Kidney capillary endothelial cell (primary cell): ENCODE measurements at regions not wholly inside any gene's neighbourhood (a gene's known extent, or its start where the extent isn't known, plus 50 kb on each side); places are given as distances from the start of the nearest gene placed in this dataset.

Source experiments
- DNase-seq: peaks from one replicate; pipeline ENCODE4 v3.0.0-alpha.2; 2018; ENCODE audit warnings: low spot score

DNA sequence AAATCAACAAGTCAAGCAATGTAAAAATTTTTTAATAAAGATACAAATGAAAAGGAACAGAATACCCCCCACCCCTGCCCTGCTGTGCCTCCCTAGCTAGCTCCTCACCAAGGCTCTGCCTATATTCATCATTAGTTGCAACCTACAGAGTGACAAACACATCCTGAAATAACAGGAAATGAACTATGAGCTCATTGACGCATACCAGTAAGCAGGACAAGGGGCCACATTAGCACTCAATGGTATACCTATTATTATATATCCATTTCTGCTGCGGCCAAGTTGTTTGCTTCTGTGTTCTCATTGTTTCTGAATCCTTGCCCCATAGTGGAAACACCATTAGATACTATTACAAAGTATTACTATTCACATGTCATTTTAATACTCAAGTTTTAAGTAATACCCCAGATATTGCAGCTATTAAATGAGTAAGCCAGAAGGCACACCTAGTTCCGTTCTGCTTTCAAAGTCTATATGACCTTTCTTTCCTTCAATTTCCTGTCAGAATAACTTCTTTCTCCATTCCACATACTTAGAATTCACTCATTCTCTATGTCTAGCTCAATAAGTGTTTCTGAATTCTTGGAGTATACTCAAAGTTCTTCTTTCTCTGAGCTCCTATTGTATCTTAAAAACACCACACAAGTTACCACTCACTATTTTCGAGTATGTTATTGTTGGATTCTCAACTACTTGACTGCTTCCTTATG lies 1214.9 kb downstream of the PLA2G4A start:
- peak; percentile 93 for DNase-seq

DNA sequence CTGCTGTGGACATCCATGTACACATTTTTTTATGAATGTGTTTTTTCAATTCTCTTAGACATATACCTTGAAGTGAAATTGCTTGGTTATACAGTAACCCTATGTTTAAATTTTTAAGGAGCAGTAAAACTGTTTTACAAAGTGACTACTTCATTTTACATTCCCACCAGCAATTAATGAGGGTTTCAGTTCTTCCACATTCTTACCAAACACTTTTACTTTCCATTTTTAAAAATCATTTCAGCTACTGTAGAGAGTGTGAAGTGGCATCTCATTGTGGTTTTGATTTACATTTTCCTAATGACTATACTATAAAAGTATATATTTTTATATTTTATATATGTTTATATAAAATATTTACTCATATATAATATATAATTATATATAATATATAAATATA lies 1221.5 kb downstream of the PLA2G4A start:
- DNase-seq, result no peak

- no peak for DNase-seq
Measured at GRCh38 chr1:188056011-188056410, 1227.3 kb downstream of the PLA2G4A start.

- no peak for DNase-seq
Measured at GRCh38 chr1:188058801-188059200, 1230.1 kb downstream of the PLA2G4A start.

DNA sequence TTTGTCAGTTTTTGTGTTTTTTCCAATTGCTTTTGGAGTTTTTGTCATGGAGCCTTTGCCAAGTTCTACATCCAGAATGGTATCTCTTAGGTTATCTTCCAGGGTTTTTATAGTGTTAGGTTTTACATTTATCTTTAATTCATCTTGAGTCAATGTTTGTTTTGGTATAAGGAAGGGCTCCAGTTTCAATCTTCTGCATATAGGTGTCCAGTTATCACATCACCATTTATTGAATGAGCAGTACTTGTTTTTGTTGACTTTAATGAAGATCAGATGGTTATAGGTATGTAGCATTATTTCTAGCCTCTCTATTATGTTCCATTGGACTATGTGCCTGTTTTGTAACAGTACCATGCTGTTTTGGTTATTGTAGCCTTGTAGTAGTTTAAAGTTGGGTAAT lies 1233.1 kb downstream of the PLA2G4A start:
- DNase-seq, result no peak

DNA sequence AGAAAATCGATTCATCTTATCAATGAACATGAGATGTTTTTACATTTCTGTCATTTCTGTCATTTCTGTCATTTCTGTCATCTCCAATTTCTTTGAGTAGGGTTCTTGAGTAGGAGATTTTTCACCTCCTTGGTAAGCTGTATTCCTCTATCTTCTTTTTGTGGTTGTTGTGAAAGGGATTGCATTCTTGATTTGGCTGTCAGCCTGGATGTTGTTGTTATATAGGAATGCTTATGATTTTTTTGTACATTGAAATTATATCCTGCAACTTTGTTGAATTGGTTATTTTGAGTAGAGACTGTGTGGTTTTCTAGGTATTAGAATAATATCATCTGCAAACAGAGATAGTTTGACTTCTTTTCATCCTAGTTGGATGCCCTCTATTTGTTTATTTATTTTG lies 1233.7 kb downstream of the PLA2G4A start:
- DNase-seq, result no peak

DNA sequence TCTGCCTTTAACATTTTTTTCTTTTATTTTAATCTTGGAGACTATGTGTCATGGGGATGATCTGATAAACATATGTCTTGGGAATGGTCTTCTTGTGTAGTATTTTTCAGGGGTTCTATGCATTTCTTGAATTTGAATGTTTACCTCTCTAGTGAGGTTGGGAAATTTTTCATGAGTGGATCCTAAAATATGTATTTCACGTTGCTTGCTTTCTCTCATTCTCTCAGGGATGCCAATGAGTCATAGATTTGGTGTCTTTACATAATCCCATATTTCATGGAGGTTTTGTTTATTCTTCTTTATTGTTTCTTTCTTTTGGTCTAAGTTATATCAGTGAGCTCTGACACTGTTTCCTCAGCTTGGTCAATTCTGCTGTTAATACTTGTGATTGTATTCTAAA lies 1237.2 kb downstream of the PLA2G4A start:
- no peak for DNase-seq

DNA sequence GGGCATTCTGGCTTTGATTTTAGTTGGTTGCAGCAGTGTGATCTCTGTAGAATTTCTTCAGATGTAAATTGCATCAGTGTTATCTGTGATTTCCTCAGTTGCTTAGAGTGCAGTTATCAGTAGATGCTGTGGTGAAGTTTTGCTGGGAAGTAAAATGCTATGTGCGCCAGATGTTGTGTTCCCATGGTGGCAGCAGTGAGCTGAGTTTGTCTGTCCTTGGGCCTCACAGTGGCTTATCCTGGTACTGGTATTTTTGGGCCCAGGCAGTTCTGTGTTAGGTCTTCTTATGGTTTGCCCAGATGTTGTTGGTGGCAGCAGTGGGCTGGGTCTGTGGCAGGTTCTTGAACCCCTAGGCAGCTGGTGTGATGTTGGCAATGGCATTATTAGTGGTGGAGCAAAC lies 1242.1 kb downstream of the PLA2G4A start:
- DNase-seq, result no peak

DNA sequence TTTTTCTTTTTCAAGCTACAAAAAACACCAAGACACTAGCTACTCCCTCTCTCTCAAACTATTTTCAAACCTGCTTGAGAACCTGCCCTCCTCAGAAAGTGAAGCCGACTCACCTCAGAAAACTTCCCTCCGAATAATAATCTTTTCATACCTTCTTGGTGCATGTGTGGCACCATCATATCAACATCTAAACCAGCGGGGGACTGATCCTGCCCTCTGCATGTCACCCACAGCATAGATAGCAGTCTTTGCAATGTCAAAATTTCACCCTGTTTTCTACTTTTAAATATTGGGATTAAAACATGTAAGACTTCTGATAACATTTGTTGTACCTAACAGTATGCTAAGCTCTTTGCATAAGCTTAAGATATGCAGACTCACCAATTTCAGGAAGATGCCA lies 1260.3 kb downstream of the PLA2G4A start:
- DNase-seq, result no peak

DNA sequence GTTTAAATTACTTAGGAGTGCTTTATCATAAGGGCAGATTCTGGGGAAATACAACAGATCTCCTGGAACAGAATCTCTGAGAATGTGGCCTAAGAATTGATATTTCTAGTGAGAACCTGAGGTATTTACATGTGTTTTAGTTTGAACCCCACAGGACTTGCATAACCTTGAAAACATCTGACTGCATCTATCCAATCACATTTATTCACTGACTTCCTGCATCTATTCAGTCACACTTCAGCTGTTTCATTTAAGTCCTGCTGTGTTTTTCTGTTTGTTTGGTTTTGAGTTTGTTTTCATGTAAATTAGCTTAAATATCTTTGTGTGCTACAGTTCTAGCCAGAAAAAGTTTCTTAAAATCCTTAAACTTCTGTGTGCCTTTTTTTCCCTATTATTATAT lies 1260.7 kb downstream of the PLA2G4A start:
- DNase-seq, result no peak

DNA sequence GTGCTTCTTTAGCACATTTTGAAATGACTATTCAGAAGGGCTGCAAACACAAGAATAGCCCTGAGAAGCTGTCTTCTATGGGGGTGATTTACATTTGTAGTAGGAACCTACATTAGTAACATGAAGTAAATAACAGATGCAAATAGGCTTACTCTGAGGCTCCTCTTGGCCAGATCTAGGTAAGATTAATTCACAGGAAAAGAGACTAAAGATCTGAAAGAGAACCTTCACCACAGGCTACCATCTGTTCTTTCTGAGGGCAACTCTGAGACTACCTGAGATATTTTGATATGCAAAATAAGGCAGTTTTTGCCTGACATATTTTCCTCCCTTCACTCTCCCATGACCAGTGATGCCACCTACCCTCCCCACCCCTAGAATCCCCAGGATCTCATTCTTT lies 1267.8 kb downstream of the PLA2G4A start:
- DNase-seq, result no peak

- DNase-seq, result no peak
Measured at GRCh38 chr1:188117436-188117835, 1288.7 kb downstream of the PLA2G4A start.

GRCh38 chr1:188122646-188123045 lies 1293.9 kb downstream of the PLA2G4A start:
- no peak for DNase-seq

DNA sequence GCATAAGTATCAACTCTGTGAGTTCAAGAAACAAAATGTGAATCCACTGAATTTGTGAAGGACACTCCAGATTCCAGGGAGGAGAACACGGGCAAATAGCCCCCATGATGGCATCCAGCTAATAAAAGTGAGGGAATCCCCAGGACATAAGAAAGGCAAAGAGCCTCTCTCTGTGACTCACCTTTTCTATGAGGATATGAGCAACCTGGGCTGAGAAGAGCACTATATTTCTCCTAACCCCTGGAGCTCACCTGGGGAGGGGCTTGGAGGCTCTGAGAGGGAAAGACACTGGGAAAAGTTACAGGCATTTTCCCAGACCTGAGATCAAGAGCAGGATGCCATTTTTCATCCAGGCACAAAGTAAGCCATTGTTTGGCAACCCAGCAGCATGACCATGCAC lies 1298.8 kb downstream of the PLA2G4A start:
- no peak for DNase-seq

DNA sequence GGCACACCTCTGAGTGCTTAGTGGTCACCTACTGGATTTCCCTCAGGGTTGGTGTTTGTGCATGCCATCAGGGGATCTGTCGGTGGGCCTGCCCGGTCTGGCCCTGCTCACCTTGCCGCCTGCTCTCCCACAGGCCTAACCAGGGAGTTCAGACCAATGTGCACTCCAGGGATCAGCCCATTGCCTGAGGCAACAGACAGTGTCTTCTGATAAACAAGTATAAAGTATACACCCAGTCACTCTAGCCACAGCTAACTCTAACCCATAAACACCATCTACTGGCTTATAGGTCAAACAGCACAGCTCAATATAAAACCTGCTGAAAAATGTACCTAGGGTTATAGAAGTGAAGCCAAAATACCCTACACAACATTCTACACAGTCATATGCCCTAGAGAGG lies 1300.0 kb downstream of the PLA2G4A start:
- DNase-seq, result no peak

DNA sequence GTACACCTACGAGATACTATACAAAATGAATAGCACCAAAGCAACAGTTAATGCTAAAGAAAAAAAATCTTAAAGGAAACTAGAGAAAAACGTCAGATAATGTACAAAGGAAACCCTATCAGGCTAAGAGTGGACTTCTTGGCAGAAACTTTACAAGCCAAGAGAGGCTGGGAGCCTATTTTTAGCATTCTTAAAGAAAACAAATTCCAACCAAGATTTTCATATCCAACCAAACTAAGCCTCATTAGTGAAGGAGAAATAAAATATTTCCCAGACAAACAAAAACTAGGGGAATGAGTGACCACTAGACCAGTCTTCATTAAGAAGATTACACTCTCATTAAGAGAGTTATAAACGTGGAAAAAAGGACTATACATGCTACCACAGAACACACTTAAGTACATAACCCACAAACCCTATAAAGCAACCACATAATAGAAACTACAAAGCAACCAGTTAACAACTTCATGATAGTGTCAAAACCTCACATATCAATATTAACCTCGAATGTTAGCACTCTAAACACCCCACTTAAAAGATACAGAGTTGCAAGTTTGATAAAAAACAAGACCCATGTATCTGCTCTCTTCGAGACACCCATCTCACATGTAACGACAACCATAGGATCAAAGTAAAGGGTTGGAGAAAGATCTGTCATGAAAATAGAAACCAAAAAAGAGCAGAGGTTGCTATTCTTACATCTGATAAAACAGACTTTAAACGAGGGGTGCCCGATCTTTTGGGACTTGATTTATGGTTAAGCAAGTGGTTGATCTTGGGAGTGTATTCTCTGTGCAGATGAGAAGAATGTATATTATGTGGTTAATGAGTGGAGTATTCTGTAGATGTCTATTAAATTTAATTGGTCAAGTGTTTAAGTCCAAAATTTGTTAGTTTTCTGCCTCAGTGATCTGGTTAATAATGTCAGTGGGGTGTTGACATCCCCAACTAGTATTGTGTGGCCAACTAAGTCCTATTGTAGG lies 1301.4 kb downstream of the PLA2G4A start:
- DNase-seq, result no peak

- no peak for DNase-seq
Measured at GRCh38 chr1:188137221-188137620, 1308.5 kb downstream of the PLA2G4A start.

- no peak for DNase-seq
Measured at GRCh38 chr1:188140958-188141357, 1312.2 kb downstream of the PLA2G4A start.

DNA sequence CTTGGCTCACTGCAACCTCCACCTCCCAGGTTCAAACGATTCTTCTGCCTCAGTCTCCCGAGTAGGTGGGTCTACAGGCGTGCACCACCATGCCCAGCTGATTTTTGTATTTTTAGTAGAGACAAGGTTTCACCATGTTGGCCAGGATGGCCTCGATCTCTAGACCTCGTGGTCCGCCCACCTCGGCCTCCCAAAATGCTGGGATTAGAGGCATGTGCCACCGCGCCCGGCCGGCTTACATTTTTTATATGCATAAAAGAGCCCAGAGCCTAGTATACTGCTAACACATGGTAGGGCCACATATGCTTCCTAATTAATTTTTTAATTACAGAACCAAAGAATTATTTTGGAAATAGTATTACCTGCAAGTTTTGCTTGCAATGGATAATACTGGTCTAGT lies 1325.4 kb downstream of the PLA2G4A start:
- no peak for DNase-seq

GRCh38 chr1:188154761-188155160 lies 1326.0 kb downstream of the PLA2G4A start:
- DNase-seq, result no peak

DNA sequence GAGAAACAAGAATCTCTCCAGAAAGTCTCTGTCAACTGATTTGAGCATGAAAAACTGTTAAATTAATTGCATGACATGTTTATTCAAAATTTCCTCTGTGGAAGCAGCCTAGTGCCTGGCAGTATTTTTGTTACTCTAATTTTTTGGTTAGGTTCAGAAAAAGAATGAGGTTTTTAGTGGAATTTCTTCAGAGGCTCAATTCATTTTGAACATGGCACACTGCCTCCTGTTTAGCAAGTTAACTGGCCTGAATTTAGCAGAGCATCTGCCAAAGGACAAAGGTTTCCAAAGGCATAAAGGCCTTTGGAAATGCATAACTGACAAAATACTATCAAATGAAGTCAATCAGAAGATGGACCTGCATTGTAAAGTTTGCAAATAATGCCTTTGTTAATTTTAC lies 1326.5 kb downstream of the PLA2G4A start:
- DNase-seq, result no peak

GRCh38 chr1:188164459-188164858 lies 1335.7 kb downstream of the PLA2G4A start:
- no peak for DNase-seq

- DNase-seq, result no peak
Measured at GRCh38 chr1:188166654-188167053, 1337.9 kb downstream of the PLA2G4A start.
